ENCODE measurements at regions not wholly inside any gene's neighbourhood (a gene's known extent, or its start where the extent isn't known, plus 50 kb on each side); places are given as distances from the start of the nearest gene placed in this dataset.

- TF ChIP-seq POLR2AphosphoS5 (IDR thresholded peaks at IDR 0.05): no peak
- TF ChIP-seq EP300 (conservative IDR thresholded peaks at IDR 0.05; ENCODE audit: poor library complexity, severe bottlenecking): no peak
- no peak for TF ChIP-seq CTCF (IDR thresholded peaks at IDR 0.05; ENCODE audit: poor library complexity, severe bottlenecking)
- no peak for TF ChIP-seq EZH2 (IDR thresholded peaks at IDR 0.05; ENCODE audit: borderline replicate concordance, insufficient read depth, low read length, poor library complexity, severe bottlenecking)
- TF ChIP-seq MXI1 (conservative IDR thresholded peaks at IDR 0.05; ENCODE audit: poor library complexity, severe bottlenecking): no peak
These were observed 184.4 kb upstream of the SLC38A2 start for GRCh38 chr12:46556819-46557524.
